ENCODE measurements at regions not wholly inside any gene's neighbourhood (a gene's known extent, or its start where the extent isn't known, plus 50 kb on each side); places are given as distances from the start of the nearest gene placed in this dataset.

DNA sequence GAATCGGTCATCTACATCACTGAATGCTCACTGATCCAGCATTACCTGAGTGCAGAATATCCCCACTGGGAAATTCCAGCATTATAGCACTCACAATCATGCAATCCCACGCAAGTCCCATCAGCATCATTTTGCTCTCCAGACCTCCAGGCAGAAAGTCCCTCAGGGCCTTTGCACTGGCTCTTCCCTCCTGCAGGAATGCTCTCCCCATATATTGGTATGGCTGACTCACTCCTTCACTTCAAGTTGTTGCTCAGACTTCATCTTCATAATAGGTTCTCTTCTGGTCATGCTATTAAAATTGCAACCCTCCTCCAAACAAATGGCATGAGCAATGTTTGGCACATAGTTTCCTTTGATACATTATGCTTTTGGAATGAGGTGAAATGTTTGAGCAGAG is 64.7 kb upstream of the CELF4 start:
- no peaks in the 10 kb centered on the region for H3K9me2 ChIP-seq (replicated peaks; ENCODE audit: low read length)
- ATAC-seq (no peak), DNase-seq (no peak)
- H3K9ac ChIP-seq (ENCODE audit: low read length): no peak overlapping the region
- no peak overlapping the region for H3K27ac ChIP-seq (ENCODE audit: low read length)
- H4K20me1 ChIP-seq (ENCODE audit: low read length): no peaks in the 10 kb centered on the region
- POLR2A ChIA-PET (ENCODE audit: unreplicated experiment): no interaction called here
- BruUV-seq (replicated peaks): no TSS peak
- H3K27me3 ChIP-seq (ENCODE audit: low read length): no peaks in the 10 kb centered on the region
- no peaks in the 10 kb centered on the region for H3F3A ChIP-seq (ENCODE audit: low read length, unreplicated experiment)
- no peaks in the 10 kb centered on the region for H3K9me3 ChIP-seq (ENCODE audit: low read length)
- CTCF ChIA-PET: no interaction called here
- no peak overlapping the region for H2AFZ ChIP-seq (ENCODE audit: low read length)
- no peaks in the 10 kb centered on the region for H3K79me2 ChIP-seq (ENCODE audit: low read length)
- H3K4me1 ChIP-seq (ENCODE audit: insufficient read depth, low read length): no peaks in the 10 kb centered on the region
- intact Hi-C loops (cut with micrococcal nuclease): no loop called here
- TF ChIP-seq EZH2 (IDR thresholded peaks at IDR 0.05; ENCODE audit: low read length, unreplicated experiment) (no peak), EZH2phosphoT487 (IDR thresholded peaks at IDR 0.05; ENCODE audit: borderline replicate concordance, low read length) (no peak)
- TF ChIP-seq, protein P1, sequence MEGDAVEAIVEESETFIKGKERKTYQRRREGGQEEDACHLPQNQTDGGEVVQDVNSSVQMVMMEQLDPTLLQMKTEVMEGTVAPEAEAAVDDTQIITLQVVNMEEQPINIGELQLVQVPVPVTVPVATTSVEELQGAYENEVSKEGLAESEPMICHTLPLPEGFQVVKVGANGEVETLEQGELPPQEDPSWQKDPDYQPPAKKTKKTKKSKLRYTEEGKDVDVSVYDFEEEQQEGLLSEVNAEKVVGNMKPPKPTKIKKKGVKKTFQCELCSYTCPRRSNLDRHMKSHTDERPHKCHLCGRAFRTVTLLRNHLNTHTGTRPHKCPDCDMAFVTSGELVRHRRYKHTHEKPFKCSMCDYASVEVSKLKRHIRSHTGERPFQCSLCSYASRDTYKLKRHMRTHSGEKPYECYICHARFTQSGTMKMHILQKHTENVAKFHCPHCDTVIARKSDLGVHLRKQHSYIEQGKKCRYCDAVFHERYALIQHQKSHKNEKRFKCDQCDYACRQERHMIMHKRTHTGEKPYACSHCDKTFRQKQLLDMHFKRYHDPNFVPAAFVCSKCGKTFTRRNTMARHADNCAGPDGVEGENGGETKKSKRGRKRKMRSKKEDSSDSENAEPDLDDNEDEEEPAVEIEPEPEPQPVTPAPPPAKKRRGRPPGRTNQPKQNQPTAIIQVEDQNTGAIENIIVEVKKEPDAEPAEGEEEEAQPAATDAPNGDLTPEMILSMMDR (conservative IDR thresholded peaks at IDR 0.05; ENCODE audit: low read depth, low read length): no peak
- H3K36me3 ChIP-seq (ENCODE audit: low read depth, low read length): no peaks in the 10 kb centered on the region
- H3K4me3 ChIP-seq (ENCODE audit: low read length): no peak overlapping the region
- H3K4me2 ChIP-seq (ENCODE audit: low read length): no peak overlapping the region

DNA sequence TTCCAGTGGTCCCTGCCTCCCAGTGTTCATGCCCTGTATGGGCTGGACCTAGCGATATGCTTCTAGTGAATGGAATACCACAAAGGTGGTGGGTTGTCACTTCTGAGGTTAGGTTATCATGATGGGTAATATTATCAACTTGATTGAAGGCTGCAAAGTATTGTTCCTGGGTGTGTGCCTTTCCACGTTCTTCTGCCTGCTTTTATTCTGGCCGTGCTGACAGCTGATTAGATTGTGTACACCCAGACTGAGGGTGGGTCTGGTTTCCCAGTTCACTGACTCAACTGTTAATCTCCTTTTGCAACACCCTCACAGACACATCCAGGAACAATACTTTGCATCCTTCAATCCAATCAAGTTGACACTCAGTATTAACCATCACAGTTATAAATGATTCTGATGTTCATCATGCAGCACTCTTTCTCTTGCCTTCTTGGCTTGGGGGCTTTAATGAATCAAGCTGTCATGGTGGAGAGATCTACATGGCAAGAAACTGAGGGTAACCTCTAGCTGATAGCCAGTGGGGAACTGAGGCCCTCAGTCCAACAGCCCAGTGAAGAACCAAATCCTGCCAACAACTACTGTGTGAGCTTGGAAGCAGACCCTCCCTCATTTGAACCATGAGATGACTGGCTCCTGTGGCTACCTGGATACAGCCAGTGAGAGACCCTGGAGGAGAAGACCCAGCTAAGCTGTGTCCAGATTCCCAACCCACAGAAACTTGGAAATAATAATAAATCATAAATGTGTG is 63.0 kb upstream of the CELF4 start:
- CTCF ChIA-PET: no interaction called here

DNA sequence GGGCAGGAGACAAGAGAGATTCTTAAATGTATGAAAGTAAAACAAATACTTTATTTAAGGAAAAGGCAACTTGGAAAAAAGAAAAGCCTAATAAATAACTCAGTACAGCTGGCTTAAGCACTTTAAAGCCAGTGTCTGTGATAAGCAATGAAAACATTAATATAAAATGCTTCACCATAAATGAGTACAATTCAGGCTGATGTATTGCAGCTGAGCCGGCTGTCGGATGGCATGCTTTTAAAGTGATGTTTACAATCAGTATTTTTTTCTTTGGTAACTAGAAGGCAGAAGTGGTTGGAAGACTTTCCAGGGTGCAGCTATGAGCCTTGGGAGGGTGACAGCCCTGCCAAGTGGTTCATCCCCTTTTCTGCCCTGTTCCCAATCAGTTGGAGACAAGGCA is 58.7 kb upstream of the CELF4 start:
- TF ChIP-seq, protein P1 (conservative IDR thresholded peaks at IDR 0.05; ENCODE audit: low read depth, low read length): no peak
- no peak for TF ChIP-seq EZH2 (IDR thresholded peaks at IDR 0.05; ENCODE audit: low read length, unreplicated experiment)
- no peak for TF ChIP-seq EZH2phosphoT487 (IDR thresholded peaks at IDR 0.05; ENCODE audit: borderline replicate concordance, low read length)
- Histone ChIP-seq H3K9ac (ENCODE audit: low read length) (no peak overlapping the region), H2AFZ (ENCODE audit: low read length) (no peak overlapping the region), H3K27ac (ENCODE audit: low read length) (no peak overlapping the region), H3K4me1 (ENCODE audit: insufficient read depth, low read length) (no peaks in the 10 kb centered on the region), H3K36me3 (ENCODE audit: low read depth, low read length) (no peaks in the 10 kb centered on the region), H4K20me1 (ENCODE audit: low read length) (no peaks in the 10 kb centered on the region), H3K79me2 (ENCODE audit: low read length) (no peaks in the 10 kb centered on the region), H3K4me2 (ENCODE audit: low read length) (no peak overlapping the region), H3K27me3 (ENCODE audit: low read length) (no peaks in the 10 kb centered on the region), H3K9me2 (replicated peaks; ENCODE audit: low read length) (no peaks in the 10 kb centered on the region), H3K4me3 (ENCODE audit: low read length) (no peak overlapping the region), H3F3A (ENCODE audit: low read length, unreplicated experiment) (no peaks in the 10 kb centered on the region), H3K9me3 (ENCODE audit: low read length) (no peaks in the 10 kb centered on the region)
- ChIA-PET POLR2A (ENCODE audit: unreplicated experiment) (no interaction called here), CTCF (no interaction called here)
- no peak for DNase-seq
- ATAC-seq: no peak
- intact Hi-C loops (cut with micrococcal nuclease): no loop called here
- BruUV-seq (replicated peaks): no TSS peak

More for the DNA sequence above, 63.0 kb upstream of the CELF4 start:
- Histone ChIP-seq H3K4me2 (ENCODE audit: low read length) (no peak overlapping the region), H2AFZ (ENCODE audit: low read length) (no peak overlapping the region), H3K36me3 (ENCODE audit: low read depth, low read length) (no peaks in the 10 kb centered on the region), H3K4me3 (ENCODE audit: low read length) (no peak overlapping the region), H4K20me1 (ENCODE audit: low read length) (no peaks in the 10 kb centered on the region), H3K4me1 (ENCODE audit: insufficient read depth, low read length) (no peaks in the 10 kb centered on the region), H3K9ac (ENCODE audit: low read length) (no peak overlapping the region), H3K79me2 (ENCODE audit: low read length) (no peaks in the 10 kb centered on the region), H3K27ac (ENCODE audit: low read length) (no peak overlapping the region), H3K27me3 (ENCODE audit: low read length) (no peaks in the 10 kb centered on the region), H3F3A (ENCODE audit: low read length, unreplicated experiment) (no peaks in the 10 kb centered on the region), H3K9me2 (replicated peaks; ENCODE audit: low read length) (no peaks in the 10 kb centered on the region), H3K9me3 (ENCODE audit: low read length) (no peaks in the 10 kb centered on the region)
- no TSS peak for BruUV-seq (replicated peaks)
- TF ChIP-seq, protein P1 (conservative IDR thresholded peaks at IDR 0.05; ENCODE audit: low read depth, low read length): no peak
- TF ChIP-seq EZH2phosphoT487 (IDR thresholded peaks at IDR 0.05; ENCODE audit: borderline replicate concordance, low read length): no peak
- no peak for TF ChIP-seq EZH2 (IDR thresholded peaks at IDR 0.05; ENCODE audit: low read length, unreplicated experiment)
- POLR2A ChIA-PET (ENCODE audit: unreplicated experiment): no interaction called here
- DNase-seq (no peak), ATAC-seq (no peak)
- intact Hi-C loops (cut with micrococcal nuclease): no loop called here
